A673 (cell line): ENCODE measurements at regions not wholly inside any gene's neighbourhood (a gene's known extent, or its start where the extent isn't known, plus 50 kb on each side); places are given as distances from the start of the nearest gene placed in this dataset.

Experiments
- BruUV-seq: library from RNA; stranded (reverse); fragments of 400-500 nt; replicated peaks from 2 replicates; lab custom pipeline; 2021; lab: Mats Ljungman, UMichigan
- CTCF ChIA-PET: fragments of 300-600 bp; sonication (Branson Sonifier 250); formaldehyde crosslinking; loops from one replicate; lab custom pipeline; 2022; ENCODE audit warnings: antibody characterized with exemption; lab: Charles Lee
- POLR2A ChIA-PET: fragments of 300-600 bp; sonication (Branson Sonifier 250); formaldehyde crosslinking; loops from one replicate; lab custom pipeline; 2022; ENCODE audit warnings: antibody characterized with exemption; ENCODE audit not compliant: low non-redundant PET; lab: Charles Lee
- DNase-seq: peaks from one replicate; pipeline ENCODE4 v3.0.0-alpha.2; 2015; ENCODE audit warnings: low spot score
- H3K27ac ChIP-seq: fragments of 200-600 bp; sonication (generic); 2 replicates; pipeline ENCODE4 v1.5.1; 2016; ENCODE audit warnings: mixed run types, low read depth, mild to moderate bottlenecking, mixed read lengths, antibody characterized with exemption, low read length; ENCODE audit not compliant: poor library complexity, severe bottlenecking
- H3K27me3 ChIP-seq: fragments of 200-600 bp; sonication (generic); replicated peaks from 2 replicates; pipeline ENCODE4 v1.6.1; 2017; ENCODE audit warnings: mixed run types, low read depth, mild to moderate bottlenecking, mixed read lengths, antibody characterized with exemption, low read length; ENCODE audit not compliant: insufficient read depth, poor library complexity
- H3K36me3 ChIP-seq: fragments of 200-600 bp; sonication (generic); 2 replicates; pipeline ENCODE4 v1.6.1; 2016; ENCODE audit warnings: mixed run types, mild to moderate bottlenecking, mixed read lengths, antibody characterized with exemption, low read length; ENCODE audit not compliant: insufficient read depth, poor library complexity, severe bottlenecking
- H3K4me1 ChIP-seq: fragments of 200-600 bp; sonication (generic); 2 replicates; pipeline ENCODE4 v1.6.1; 2017; ENCODE audit warnings: mixed run types, mild to moderate bottlenecking, mixed read lengths, antibody characterized with exemption, low read length; ENCODE audit not compliant: insufficient read depth, poor library complexity, severe bottlenecking
- H3K4me3 ChIP-seq: fragments of 200-600 bp; sonication (generic); 2 replicates; pipeline ENCODE4 v1.5.1; 2016; ENCODE audit warnings: low read depth, mixed run types, mild to moderate bottlenecking, mixed read lengths, low read length; ENCODE audit not compliant: poor library complexity, severe bottlenecking
- H3K9me3 ChIP-seq: fragments of 200-600 bp; sonication (generic); 2 replicates; pipeline ENCODE4 v1.6.1; 2016; ENCODE audit warnings: mixed run types, low read depth, mild to moderate bottlenecking, mixed read lengths, antibody characterized with exemption, low read length; ENCODE audit not compliant: poor library complexity, severe bottlenecking
- EZH2 ChIP-seq: fragments of 200-600 bp; sonication (generic); IDR thresholded peaks from 2 replicates; pipeline ENCODE4 v1.6.1; 2017; ENCODE audit warnings: borderline replicate concordance, low read depth, mild to moderate bottlenecking, mixed read lengths, antibody characterized with exemption, low read length; ENCODE audit not compliant: poor library complexity, severe bottlenecking
- intact Hi-C: fragments of 100-400 bp; cut with micrococcal nuclease; formaldehyde crosslinking; loops from one replicate; pipeline ENCODE4 v1.10.0; 2022; ENCODE audit not compliant: unreplicated experiment
- TF ChIP-seq, protein P1 (sequence below): fragments of 300-800, 200-600 bp; sonication (generic); conservative IDR thresholded peaks from 2 replicates; pipeline ENCODE4 v1.5.1; 2017; ENCODE audit warnings: low read depth, mild to moderate bottlenecking, antibody characterized with exemption, low read length, moderate library complexity, mixed read lengths

DNA sequence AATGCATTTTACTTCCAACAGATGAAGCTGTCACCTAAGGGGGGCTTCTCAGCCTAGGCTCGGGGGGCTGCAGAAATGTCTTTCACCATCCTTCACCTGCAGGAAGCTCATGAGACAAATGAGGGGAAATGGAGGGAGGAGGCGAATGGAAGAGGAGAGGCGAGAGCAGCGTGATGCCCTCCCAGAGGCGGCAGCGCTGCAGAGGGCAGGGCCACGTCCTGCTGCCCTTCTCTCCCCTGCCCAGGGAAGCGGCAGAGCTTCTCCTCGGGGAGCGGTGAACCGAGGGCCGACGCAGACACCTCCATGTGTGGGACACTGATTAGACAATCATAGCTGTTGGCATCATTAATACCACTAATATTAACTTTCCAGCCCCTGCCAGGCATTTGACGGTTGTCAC, 78.3 kb downstream of the SERPINA3 start:
- DNase-seq = no peak
- Histone ChIP-seq H3K9me3 (no peaks in the 10 kb centered on the region), H3K4me1 (peaks cover 21% of the 10 kb centered on the region), H3K36me3 (no peaks in the 10 kb centered on the region), H3K27ac (no peak overlapping the region), H3K4me3 (no peak overlapping the region), H3K27me3 (no peaks in the 10 kb centered on the region)
- no peak for TF ChIP-seq EZH2
- BruUV-seq = no TSS peak
- ChIA-PET CTCF (interaction anchor here (0.9 to 1.5 kb wide), 2 partner anchors 59 kb away, joined by 3 to 4 read pairs; no protein-coding TSS in a partner anchor), POLR2A (no interaction called here)
- intact Hi-C loops = loop anchor here (5.0 to 10.0 kb wide), 2 partner anchors 194 to 742 kb away; no protein-coding TSS in a partner anchor

DNA sequence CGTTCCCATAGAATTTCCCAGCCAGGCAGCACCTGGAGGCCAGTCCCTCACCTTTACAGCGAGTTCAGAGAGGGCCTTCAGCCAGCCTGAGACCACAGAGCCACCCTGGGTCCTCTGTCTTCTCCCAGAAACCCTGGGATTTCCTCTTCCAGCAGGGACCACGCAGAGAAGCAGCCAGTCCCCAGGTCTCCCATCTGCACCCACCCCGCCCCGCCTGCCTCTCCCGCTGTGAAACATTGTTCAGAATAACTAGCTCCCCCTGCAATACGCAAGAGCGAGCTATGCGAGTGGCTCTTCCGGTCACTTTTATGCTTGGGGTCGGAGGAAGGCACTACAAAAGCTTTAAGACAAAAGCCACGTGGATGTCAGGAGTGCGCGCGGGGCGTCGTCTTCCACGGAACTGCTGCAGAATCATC, 77.8 kb downstream of the SERPINA3 start:
- ChIA-PET POLR2A (no interaction called here), CTCF (interaction anchor here (0.9 kb wide), 1 partner anchor 60 kb away, joined by 3 read pairs; no protein-coding TSS in a partner anchor)
- Histone ChIP-seq H3K4me1 (peaks cover 16% of the 10 kb centered on the region), H3K27ac (no peak overlapping the region), H3K36me3 (no peaks in the 10 kb centered on the region), H3K27me3 (no peaks in the 10 kb centered on the region), H3K9me3 (no peaks in the 10 kb centered on the region), H3K4me3 (no peak overlapping the region)
- intact Hi-C loops = loop anchor here (1.0 to 10.0 kb wide), 4 partner anchors 59 to 742 kb away; no protein-coding TSS in a partner anchor
- no peak for TF ChIP-seq EZH2
- TF ChIP-seq, protein P1, sequence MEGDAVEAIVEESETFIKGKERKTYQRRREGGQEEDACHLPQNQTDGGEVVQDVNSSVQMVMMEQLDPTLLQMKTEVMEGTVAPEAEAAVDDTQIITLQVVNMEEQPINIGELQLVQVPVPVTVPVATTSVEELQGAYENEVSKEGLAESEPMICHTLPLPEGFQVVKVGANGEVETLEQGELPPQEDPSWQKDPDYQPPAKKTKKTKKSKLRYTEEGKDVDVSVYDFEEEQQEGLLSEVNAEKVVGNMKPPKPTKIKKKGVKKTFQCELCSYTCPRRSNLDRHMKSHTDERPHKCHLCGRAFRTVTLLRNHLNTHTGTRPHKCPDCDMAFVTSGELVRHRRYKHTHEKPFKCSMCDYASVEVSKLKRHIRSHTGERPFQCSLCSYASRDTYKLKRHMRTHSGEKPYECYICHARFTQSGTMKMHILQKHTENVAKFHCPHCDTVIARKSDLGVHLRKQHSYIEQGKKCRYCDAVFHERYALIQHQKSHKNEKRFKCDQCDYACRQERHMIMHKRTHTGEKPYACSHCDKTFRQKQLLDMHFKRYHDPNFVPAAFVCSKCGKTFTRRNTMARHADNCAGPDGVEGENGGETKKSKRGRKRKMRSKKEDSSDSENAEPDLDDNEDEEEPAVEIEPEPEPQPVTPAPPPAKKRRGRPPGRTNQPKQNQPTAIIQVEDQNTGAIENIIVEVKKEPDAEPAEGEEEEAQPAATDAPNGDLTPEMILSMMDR = no peak
- DNase-seq = no peak
- BruUV-seq = no TSS peak

DNA sequence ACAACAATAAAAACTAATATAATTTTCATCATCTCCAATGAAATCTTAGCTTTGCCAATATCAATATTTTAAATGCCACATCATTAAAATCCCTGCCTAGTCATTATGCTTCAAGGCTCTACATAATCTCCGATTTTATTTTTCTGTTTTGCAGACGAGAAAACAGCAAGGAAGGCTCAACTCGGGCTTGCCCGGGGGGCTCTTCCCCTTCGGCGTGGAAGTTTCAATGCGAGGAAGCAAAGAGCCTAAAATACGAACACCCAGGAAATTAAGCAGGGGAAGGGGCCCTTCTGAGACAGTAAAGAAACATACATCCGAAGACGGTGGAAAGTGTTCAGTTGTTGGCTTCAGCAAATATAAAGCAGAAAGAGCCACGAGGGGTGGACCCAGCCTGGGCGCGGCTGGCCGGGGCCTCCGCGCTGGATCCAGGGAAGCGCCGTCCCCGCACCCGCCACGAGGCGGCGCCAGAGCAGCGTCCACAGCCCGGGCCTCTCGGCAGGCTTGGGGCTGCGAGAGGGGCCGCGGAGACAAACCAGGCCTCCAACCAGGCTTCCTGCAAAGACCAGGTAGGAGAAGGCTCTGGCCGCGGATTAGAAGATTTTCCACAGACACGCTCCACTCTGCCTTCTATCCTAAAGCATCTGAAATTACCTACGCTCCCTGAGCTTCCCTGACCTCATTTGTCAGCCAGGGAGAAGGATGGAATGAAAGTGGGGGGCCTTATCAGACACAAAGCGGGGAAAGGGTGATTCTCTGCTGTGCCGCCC, 77.2 kb downstream of the SERPINA3 start:
- ChIA-PET POLR2A (no interaction called here), CTCF (interaction anchor here (0.9 kb wide), 1 partner anchor 60 kb away, joined by 3 read pairs; no protein-coding TSS in a partner anchor)
- no peaks in the 10 kb centered on the region for H3K27me3 ChIP-seq
- no peaks in the 10 kb centered on the region for H3K36me3 ChIP-seq
- TF ChIP-seq, protein P1 = peak; percentile 96
- TF ChIP-seq EZH2 = no peak
- no peak overlapping the region for H3K27ac ChIP-seq
- H3K4me1 ChIP-seq = peaks cover 10% of the 10 kb centered on the region
- BruUV-seq = no TSS peak
- no peaks in the 10 kb centered on the region for H3K9me3 ChIP-seq
- peak; percentile 77 for DNase-seq
- intact Hi-C loops = loop anchor here (1.0 kb wide), 2 partner anchors 60 to 410 kb away; no protein-coding TSS in a partner anchor
- no peak overlapping the region for H3K4me3 ChIP-seq
